ENCODE measurements at regions not wholly inside any gene's neighbourhood (a gene's known extent, or its start where the extent isn't known, plus 50 kb on each side); places are given as distances from the start of the nearest gene placed in this dataset.

DNA sequence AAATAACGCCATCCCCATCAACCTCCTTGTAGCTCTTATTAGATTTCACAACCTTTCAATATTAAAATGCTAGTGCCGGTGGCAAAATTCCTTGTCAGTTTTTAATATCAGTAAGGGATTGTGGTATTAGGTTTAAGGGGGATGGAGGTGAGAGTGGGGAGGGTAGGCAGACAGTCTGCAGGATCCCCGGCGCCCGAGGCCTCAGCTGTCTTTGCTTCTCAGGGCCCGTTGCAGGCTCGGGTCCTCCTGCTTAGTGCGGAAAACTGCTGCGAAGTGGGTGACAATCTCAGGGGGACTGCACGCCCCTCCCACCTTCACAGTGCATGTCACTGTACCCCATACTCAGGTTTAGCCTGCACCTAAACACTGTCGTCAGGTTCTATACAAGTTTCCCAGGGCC, 274.3 kb upstream of the PODXL start:
- no peak overlapping the region for H3K9ac ChIP-seq (replicated peaks; ENCODE audit: extremely low read depth, insufficient read depth, low read length)
- no peaks in the 10 kb centered on the region for H4K20me1 ChIP-seq (replicated peaks; ENCODE audit: control insufficient read depth, extremely low read depth, insufficient read depth, low read length)
- no peak for FAIRE-seq
- peaks cover 5% of the 10 kb centered on the region in 2 experiments for H3K27me3 ChIP-seq (ENCODE audit: control insufficient read depth in 2 of 2, insufficient read depth in 2 of 2, low read length in 2 of 2)
- no peak overlapping the region for H3K27ac ChIP-seq (ENCODE audit: insufficient read depth, low read depth, low read length)
- intact Hi-C loops (cut with micrococcal nuclease) (no loop called here), dilution Hi-C loops (cut with MboI; ENCODE audit: extremely low pct_ligation_motif_present, low sequenced_read_pairs) (no loop called here)
- no peaks in the 10 kb centered on the region for H3K9me3 ChIP-seq (replicated peaks; ENCODE audit: control insufficient read depth, insufficient read depth, low read length)
- no peaks in the 10 kb centered on the region for H3K36me3 ChIP-seq (ENCODE audit: control insufficient read depth in 2 of 2, extremely low read depth in 1 of 2, insufficient read depth in 2 of 2, low read length in 2 of 2)
- no peak for DNase-seq (ENCODE audit: low read depth, low spot score)
- no peak for TF ChIP-seq FOS (IDR thresholded peaks at IDR 0.05; ENCODE audit: borderline replicate concordance, insufficient read depth, low read length)
- no peak for TF ChIP-seq MAX (IDR thresholded peaks at IDR 0.05; ENCODE audit: insufficient read depth, insufficient read length)
- TF ChIP-seq CTCF (IDR thresholded peaks at IDR 0.05; ENCODE audit: extremely low read depth in 1 of 2, insufficient read depth in 1 of 2, low read depth in 1 of 2, low read length in 2 of 2): no peak
- no peak for TF ChIP-seq POLR2AphosphoS5 (IDR thresholded peaks at IDR 0.05; ENCODE audit: insufficient read depth, low read depth, low read length)
- TF ChIP-seq POLR2A (IDR thresholded peaks at IDR 0.05; ENCODE audit: low read depth, low read length): no peak
- TF ChIP-seq EZH2 (IDR thresholded peaks at IDR 0.05; ENCODE audit: borderline replicate concordance, low read depth, low read length, severe bottlenecking): no peak
- no peak for TF ChIP-seq MYC (IDR thresholded peaks at IDR 0.05; ENCODE audit: low read depth, low read length)
- TF ChIP-seq GATA2 (IDR thresholded peaks at IDR 0.05; ENCODE audit: insufficient read depth, insufficient read length, low read depth, low read length): no peak
- TF ChIP-seq JUN (IDR thresholded peaks at IDR 0.05; ENCODE audit: borderline replicate concordance, insufficient read depth, insufficient read length, low read depth): no peak
- no TSS peak for BruUV-seq (replicated peaks)
- H3K4me1 ChIP-seq (ENCODE audit: control insufficient read depth, extremely low read depth, insufficient read depth, low read length): no peaks in the 10 kb centered on the region
- no peaks in the 10 kb centered on the region for H3K9me1 ChIP-seq (replicated peaks; ENCODE audit: control insufficient read depth, extremely low read depth, insufficient read depth, low read length)
- ChIA-PET POLR2A (no interaction called here), CTCF (interaction anchor here (0.7 to 1.3 kb wide), 4 partner anchors 11 to 139 kb away, joined by 3 to 7 read pairs (median 4); no protein-coding TSS in a partner anchor)
- H3K79me2 ChIP-seq (ENCODE audit: control insufficient read depth, insufficient read depth, low read length): no peaks in the 10 kb centered on the region
- no peak overlapping the region for H2AFZ ChIP-seq (ENCODE audit: low read depth, low read length)
- no peak overlapping the region for H3K4me2 ChIP-seq (ENCODE audit: insufficient read depth, low read length)
- no peak overlapping the region for H3K4me3 ChIP-seq (replicated peaks in 1 of 3; ENCODE audit: insufficient read depth in 1 of 3, low read depth in 1 of 3, low read length in 3 of 3)
